ENCODE measurements at regions not wholly inside any gene's neighbourhood (a gene's known extent, or its start where the extent isn't known, plus 50 kb on each side); places are given as distances from the start of the nearest gene placed in this dataset.
A peak's percentile ranks its signal among the peaks of the same experiment; 100 is the strongest.

- Histone ChIP-seq H3K27me3 (ENCODE audit: insufficient read depth) (no peaks in the 10 kb centered on the region), H3K4me1 (ENCODE audit: control insufficient read depth in 1 of 2, insufficient read depth in 2 of 2, low read depth in 1 of 2, low read length in 1 of 2) (no peaks in the 10 kb centered on the region), H3K27ac (ENCODE audit: low read depth in 2 of 2, low read length in 1 of 2) (no peak overlapping the region), H3F3A (replicated peaks; ENCODE audit: insufficient read depth) (peaks cover 4% of the 10 kb centered on the region), H2AFZ (ENCODE audit: low read depth) (no peak overlapping the region), H3K79me2 (ENCODE audit: insufficient read depth) (no peaks in the 10 kb centered on the region), H3K9me3 (no peaks in the 10 kb centered on the region), H3K9ac (no peak overlapping the region), H3K9me2 (no peaks in the 10 kb centered on the region), H3K36me3 (replicated peaks in 1 of 2; ENCODE audit: control insufficient read depth in 1 of 2, insufficient read depth in 2 of 2, low read length in 1 of 2) (no peaks in the 10 kb centered on the region), H3K4me2 (no peak overlapping the region), H4K20me1 (ENCODE audit: insufficient read depth) (no peaks in the 10 kb centered on the region), H3K4me3 (ENCODE audit: low read depth in 2 of 2, low read length in 1 of 2) (no peak overlapping the region)
- ChIA-PET CTCF (no interaction called here), POLR2A (no interaction called here)
- DNase-seq, result no peak
- TF ChIP-seq ELF1 (IDR thresholded peaks at IDR 0.05), result no peak
- no peak for TF ChIP-seq POLR2AphosphoS5 (IDR thresholded peaks at IDR 0.05; ENCODE audit: low read depth, low read length)
Observed at GRCh38 chr14:45678163-45678562, 425.2 kb upstream of the MIS18BP1 start.

- Histone ChIP-seq H3K9me3 (no peaks in the 10 kb centered on the region), H3K79me2 (ENCODE audit: insufficient read depth) (no peaks in the 10 kb centered on the region), H3K4me2 (no peak overlapping the region), H3K9me2 (no peaks in the 10 kb centered on the region), H3K4me1 (ENCODE audit: control insufficient read depth in 1 of 2, insufficient read depth in 2 of 2, low read depth in 1 of 2, low read length in 1 of 2) (no peaks in the 10 kb centered on the region), H3K9ac (no peak overlapping the region), H3F3A (replicated peaks; ENCODE audit: insufficient read depth) (no peaks in the 10 kb centered on the region), H2AFZ (ENCODE audit: low read depth) (no peak overlapping the region), H3K27me3 (ENCODE audit: insufficient read depth) (no peaks in the 10 kb centered on the region), H3K4me3 (ENCODE audit: low read depth in 2 of 2, low read length in 1 of 2) (no peak overlapping the region), H3K36me3 (replicated peaks in 1 of 2; ENCODE audit: control insufficient read depth in 1 of 2, insufficient read depth in 2 of 2, low read length in 1 of 2) (no peaks in the 10 kb centered on the region), H3K27ac (ENCODE audit: low read depth in 2 of 2, low read length in 1 of 2) (no peak overlapping the region), H4K20me1 (ENCODE audit: insufficient read depth) (no peaks in the 10 kb centered on the region)
- TF ChIP-seq RAD21 (IDR thresholded peaks at IDR 0.05; ENCODE audit: low read length), result no peak
- TF ChIP-seq IRF3 (IDR thresholded peaks at IDR 0.05; ENCODE audit: low read depth, low read length), result no peak
- TF ChIP-seq GATA2 (CRISPR knock-in tag; IDR thresholded peaks at IDR 0.05), result no peak
- TF ChIP-seq USF1 (IDR thresholded peaks at IDR 0.05; ENCODE audit: borderline replicate concordance, low read depth), result no peak
- TF ChIP-seq FOSL2 (IDR thresholded peaks at IDR 0.05; ENCODE audit: borderline replicate concordance, low read depth), result no peak
- no peak for DNase-seq
- WGBS (ENCODE audit: low lambda C conversion rate), result 93% methylated on average over 1 of the region's 1 CpG
- POLR2A ChIA-PET, result no interaction called here
- CTCF ChIA-PET, result no interaction called here
Observed at GRCh38 chr14:45673420-45673819, 420.4 kb upstream of the MIS18BP1 start.

GRCh38 chr14:45664668-45665356 lies 411.8 kb upstream of the MIS18BP1 start:
- Histone ChIP-seq H3K27ac (ENCODE audit: low read depth in 2 of 2, low read length in 1 of 2) (no peak overlapping the region), H3K4me2 (no peak overlapping the region), H3K79me2 (ENCODE audit: insufficient read depth) (no peaks in the 10 kb centered on the region), H2AFZ (ENCODE audit: low read depth) (no peak overlapping the region), H3K4me3 (ENCODE audit: low read depth in 2 of 2, low read length in 1 of 2) (no peak overlapping the region), H4K20me1 (ENCODE audit: insufficient read depth) (no peaks in the 10 kb centered on the region), H3K9me2 (no peaks in the 10 kb centered on the region), H3K9ac (no peak overlapping the region), H3K27me3 (ENCODE audit: insufficient read depth) (no peaks in the 10 kb centered on the region), H3K9me3 (no peaks in the 10 kb centered on the region), H3K36me3 (replicated peaks in 1 of 2; ENCODE audit: control insufficient read depth in 1 of 2, insufficient read depth in 2 of 2, low read length in 1 of 2) (no peaks in the 10 kb centered on the region), H3F3A (replicated peaks; ENCODE audit: insufficient read depth) (no peaks in the 10 kb centered on the region), H3K4me1 (ENCODE audit: control insufficient read depth in 1 of 2, insufficient read depth in 2 of 2, low read depth in 1 of 2, low read length in 1 of 2) (no peaks in the 10 kb centered on the region)
- TF ChIP-seq ELF1 (IDR thresholded peaks at IDR 0.05) (no peak), EP300 (IDR thresholded peaks at IDR 0.05; ENCODE audit: borderline replicate concordance in 1 of 2, low read depth in 1 of 2, low read length in 1 of 2) (no peak), CTCF (IDR thresholded peaks at IDR 0.05) (peak; percentile 34; the same call in 1 of the 2 replicates), RAD21 (IDR thresholded peaks at IDR 0.05; ENCODE audit: low read length) (no peak)
- no peak for DNase-seq
- ChIA-PET CTCF (no interaction called here), POLR2A (no interaction called here)
- 26% methylated on average over 5 of the region's 7 CpGs for WGBS (ENCODE audit: low lambda C conversion rate)
